Skeletal muscle tissue (tissue), 3 donors: ENCODE measurements at regions not wholly inside any gene's neighbourhood (a gene's known extent, or its start where the extent isn't known, plus 50 kb on each side); places are given as distances from the start of the nearest gene placed in this dataset.

Source experiments
- H3K27ac ChIP-seq: one replicate; pipeline ENCODE4 v1.7.0; 2013; ENCODE audit warnings: mild to moderate bottlenecking, low read depth, low read length, inconsistent platforms
- H3K27me3 ChIP-seq, 3 donors: one replicate each; pipeline ENCODE4 v1.7.0; 2013; ENCODE audit warnings: low read length in 3 of 3; ENCODE audit not compliant: control insufficient read depth in 3 of 3, insufficient read depth in 3 of 3
- H3K36me3 ChIP-seq, 3 donors: one replicate each; pipeline ENCODE4 v1.7.0; 2013; ENCODE audit warnings: low read length in 3 of 3; ENCODE audit not compliant: control insufficient read depth in 3 of 3, insufficient read depth in 3 of 3
- H3K4me1 ChIP-seq, 3 donors: one replicate each; pipeline ENCODE4 v1.7.0; 2013; ENCODE audit warnings: low read length in 3 of 3, mild to moderate bottlenecking in 3 of 3; ENCODE audit not compliant: control insufficient read depth in 3 of 3, insufficient read depth in 3 of 3
- H3K4me3 ChIP-seq, 3 donors: one replicate each; pipeline ENCODE4 v1.7.0; 2013; ENCODE audit warnings: low read length in 3 of 3
- H3K9ac ChIP-seq, 3 donors: one replicate each; pipeline ENCODE4 v1.7.0; 2013; ENCODE audit warnings: low read length in 3 of 3, mild to moderate bottlenecking in 3 of 3, moderate library complexity in 2 of 3, low read depth in 1 of 3
- H3K9me3 ChIP-seq, 3 donors: one replicate each; pipeline ENCODE4 v1.7.0; 2013; ENCODE audit warnings: low read length in 3 of 3; ENCODE audit not compliant: control insufficient read depth in 3 of 3
- donor health status: Osteomylitis.

GRCh38 chr2:207256476-207257207 lies 90.9 kb upstream of the KLF7 start:
- no peak overlapping the region for H3K4me3 ChIP-seq
- H3K4me1 ChIP-seq: peaks cover 20 to 24% (median 20%) of the 10 kb centered on the region in 3 donors
- no peaks in the 10 kb centered on the region for H3K27me3 ChIP-seq
- H3K9ac ChIP-seq: no peak overlapping the region
- H3K9me3 ChIP-seq: no peaks in the 10 kb centered on the region
- H3K27ac ChIP-seq: no peak overlapping the region
- no peaks in the 10 kb centered on the region for H3K36me3 ChIP-seq

GRCh38 chr2:207257251-207258250 lies 91.8 kb upstream of the KLF7 start:
- Histone ChIP-seq H3K4me3 (no peak overlapping the region), H3K9me3 (no peaks in the 10 kb centered on the region), H3K9ac (no peak overlapping the region), H3K36me3 (no peaks in the 10 kb centered on the region), H3K4me1 (peaks cover 20 to 24% (median 20%) of the 10 kb centered on the region in 3 donors), H3K27me3 (no peaks in the 10 kb centered on the region), H3K27ac (peak overlapping the region; percentile 26)

- Histone ChIP-seq H3K4me1 (peaks cover 20 to 24% (median 20%) of the 10 kb centered on the region in 3 donors), H3K27ac (peak overlapping the region; percentile 26), H3K27me3 (no peaks in the 10 kb centered on the region), H3K4me3 (no peak overlapping the region), H3K36me3 (no peaks in the 10 kb centered on the region), H3K9me3 (no peaks in the 10 kb centered on the region), H3K9ac (peak overlapping the region in 1 of 3 donors; percentile 18)
These were observed 92.7 kb upstream of the KLF7 start for GRCh38 chr2:207258263-207258991.

GRCh38 chr2:207260021-207260420 lies 94.3 kb upstream of the KLF7 start:
- no peaks in the 10 kb centered on the region for H3K27me3 ChIP-seq
- peaks cover 20 to 24% (median 20%) of the 10 kb centered on the region in 3 donors for H3K4me1 ChIP-seq
- no peak overlapping the region for H3K27ac ChIP-seq
- H3K4me3 ChIP-seq: no peak overlapping the region
- no peaks in the 10 kb centered on the region for H3K9me3 ChIP-seq
- H3K9ac ChIP-seq: no peak overlapping the region
- H3K36me3 ChIP-seq: no peaks in the 10 kb centered on the region

GRCh38 chr2:207260947-207261346 lies 95.2 kb upstream of the KLF7 start:
- no peaks in the 10 kb centered on the region for H3K9me3 ChIP-seq

GRCh38 chr2:207264310-207264709 lies 98.6 kb upstream of the KLF7 start:
- Histone ChIP-seq H3K36me3 (no peaks in the 10 kb centered on the region), H3K4me3 (no peak overlapping the region), H3K9me3 (no peaks in the 10 kb centered on the region), H3K9ac (no peak overlapping the region), H3K27ac (no peak overlapping the region), H3K4me1 (peaks cover under 1 to 3% (median 1%) of the 10 kb centered on the region in 3 donors), H3K27me3 (no peaks in the 10 kb centered on the region)

More at GRCh38 chr2:207260947-207261346, 95.2 kb upstream of the KLF7 start:
- Histone ChIP-seq H3K4me1 (peaks cover 20 to 24% (median 20%) of the 10 kb centered on the region in 3 donors), H3K27me3 (no peaks in the 10 kb centered on the region), H3K36me3 (no peaks in the 10 kb centered on the region), H3K27ac (no peak overlapping the region), H3K9ac (no peak overlapping the region), H3K4me3 (no peak overlapping the region)

GRCh38 chr2:207265332-207265731 lies 99.6 kb upstream of the KLF7 start:
- H3K4me3 ChIP-seq: no peak overlapping the region
- H3K27ac ChIP-seq: no peak overlapping the region
- no peaks in the 10 kb centered on the region for H3K9me3 ChIP-seq
- H3K36me3 ChIP-seq: no peaks in the 10 kb centered on the region
- H3K27me3 ChIP-seq: no peaks in the 10 kb centered on the region
- no peaks in the 10 kb centered on the region for H3K4me1 ChIP-seq
- no peak overlapping the region for H3K9ac ChIP-seq

- H3K36me3 ChIP-seq: no peaks in the 10 kb centered on the region
- H3K27me3 ChIP-seq: no peaks in the 10 kb centered on the region
- no peak overlapping the region for H3K4me3 ChIP-seq
- no peaks in the 10 kb centered on the region for H3K4me1 ChIP-seq
- H3K9me3 ChIP-seq: no peaks in the 10 kb centered on the region
- no peak overlapping the region for H3K27ac ChIP-seq
- no peak overlapping the region for H3K9ac ChIP-seq
These were observed 100.1 kb upstream of the KLF7 start for GRCh38 chr2:207265869-207266268.

- no peaks in the 10 kb centered on the region for H3K4me1 ChIP-seq
- H3K9me3 ChIP-seq: no peaks in the 10 kb centered on the region
- no peaks in the 10 kb centered on the region for H3K36me3 ChIP-seq
- H3K27ac ChIP-seq: no peak overlapping the region
- no peaks in the 10 kb centered on the region for H3K27me3 ChIP-seq
- no peak overlapping the region for H3K4me3 ChIP-seq
- H3K9ac ChIP-seq: no peak overlapping the region
These were observed 100.9 kb upstream of the KLF7 start for GRCh38 chr2:207266648-207267047.
